ENCODE measurements at regions not wholly inside any gene's neighbourhood (a gene's known extent, or its start where the extent isn't known, plus 50 kb on each side); places are given as distances from the start of the nearest gene placed in this dataset.

GRCh38 chr4:137343221-137343620, 189.1 kb downstream of the PCDH18 start (continued):
- TF ChIP-seq ZNF157 (tag by site-specific recombination; IDR thresholded peaks at IDR 0.05) = no peak
- no peak for TF ChIP-seq EGR2 (tag by site-specific recombination; IDR thresholded peaks at IDR 0.05; ENCODE audit: low read depth)
- TF ChIP-seq ZNF624 (tag by site-specific recombination; IDR thresholded peaks at IDR 0.05) = no peak
- no peak for TF ChIP-seq KLF7 (tag by site-specific recombination; IDR thresholded peaks at IDR 0.05; ENCODE audit: borderline replicate concordance)
- TF ChIP-seq ZFP69B (tag by site-specific recombination; IDR thresholded peaks at IDR 0.05) = no peak
- TF ChIP-seq ZNF580 (tag by site-specific recombination; IDR thresholded peaks at IDR 0.05) = no peak
- TF ChIP-seq ZNF302 (tag by site-specific recombination; IDR thresholded peaks at IDR 0.05; ENCODE audit: low read depth) = no peak
- TF ChIP-seq ZNF112 (tag by site-specific recombination; IDR thresholded peaks at IDR 0.05) = no peak
- no peak for TF ChIP-seq ZNF623 (tag by site-specific recombination; IDR thresholded peaks at IDR 0.05)
- TF ChIP-seq ZNF155 (tag by site-specific recombination; IDR thresholded peaks at IDR 0.05) = no peak
- no peak for TF ChIP-seq PRDM10 (tag by site-specific recombination; IDR thresholded peaks at IDR 0.05)
- TF ChIP-seq ZNF777 (tag by site-specific recombination; IDR thresholded peaks at IDR 0.05; ENCODE audit: borderline replicate concordance) = no peak
- no peak for TF ChIP-seq ZNF776 (tag by site-specific recombination; IDR thresholded peaks at IDR 0.05; ENCODE audit: borderline replicate concordance)
- no peak for TF ChIP-seq ZBTB11 (tag by site-specific recombination; conservative IDR thresholded peaks at IDR 0.05; ENCODE audit: low read depth)

- ChIA-PET POLR2A (no interaction called here), CTCF (no interaction called here)
- Histone ChIP-seq H3K9me3 (ENCODE audit: control insufficient read depth, insufficient read depth, low read depth, low read length) (no peaks in the 10 kb centered on the region), H3K4me3 (ENCODE audit: low read depth, low read length) (no peak overlapping the region), H3K27ac (ENCODE audit: extremely low read depth, low read depth, low read length) (no peak overlapping the region), H3K36me3 (ENCODE audit: control insufficient read depth in 2 of 2, insufficient read depth in 1 of 2, low read length in 2 of 2) (no peaks in the 10 kb centered on the region), H3K4me1 (ENCODE audit: control insufficient read depth, insufficient read depth, low read length) (no peaks in the 10 kb centered on the region)
- TF ChIP-seq SP7 (tag by site-specific recombination; IDR thresholded peaks at IDR 0.05) = no peak
- no peak for TF ChIP-seq TSHZ1 (tag by site-specific recombination; IDR thresholded peaks at IDR 0.05; ENCODE audit: borderline replicate concordance)
- no peak for TF ChIP-seq SP2 (tag by site-specific recombination; IDR thresholded peaks at IDR 0.05)
- TF ChIP-seq ZNF266 (tag by site-specific recombination; IDR thresholded peaks at IDR 0.05; ENCODE audit: low read depth) = no peak
- TF ChIP-seq TCF7L2 (IDR thresholded peaks at IDR 0.05; ENCODE audit: borderline replicate concordance, low read depth, low read length) = no peak
- no peak for TF ChIP-seq ZNF350 (tag by site-specific recombination; IDR thresholded peaks at IDR 0.05)
- no peak for TF ChIP-seq CTCF (tag by site-specific recombination; IDR thresholded peaks at IDR 0.05)
- TF ChIP-seq ZNF580 (tag by site-specific recombination; IDR thresholded peaks at IDR 0.05) = no peak
- TF ChIP-seq ZSCAN23 (tag by site-specific recombination; IDR thresholded peaks at IDR 0.05) = no peak
- TF ChIP-seq ZSCAN16 (tag by site-specific recombination; IDR thresholded peaks at IDR 0.05) = no peak
These were observed 199.3 kb downstream of the PCDH18 start for GRCh38 chr4:137333031-137333430.
